HG03139 (cell line): ENCODE measurements at regions not wholly inside any gene's neighbourhood (a gene's known extent, or its start where the extent isn't known, plus 50 kb on each side); places are given as distances from the start of the nearest gene placed in this dataset.

Experiments
- ATAC-seq: cut with Tn5 transposase; IDR thresholded peaks from one replicate; pipeline ENCODE4 v1.9.1; 2021; ENCODE audit not compliant: unreplicated experiment

DNA sequence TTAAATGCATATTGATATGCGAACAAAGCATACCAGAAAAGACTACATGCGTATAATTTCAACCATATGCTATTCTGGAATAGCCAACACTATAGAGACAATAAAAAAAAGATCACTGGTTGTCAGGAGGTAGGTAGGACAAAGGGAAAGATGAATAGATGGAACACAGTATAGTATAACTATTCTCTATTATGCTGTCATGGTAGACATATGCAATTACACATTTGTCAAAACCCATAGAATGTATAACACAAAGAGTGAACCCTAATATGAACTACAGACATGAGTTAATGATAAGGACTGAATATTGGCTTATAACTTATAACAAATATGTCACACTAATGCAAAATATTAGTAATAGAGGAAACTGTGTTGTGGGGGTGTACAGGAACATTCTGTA lies 460.8 kb downstream of the TAF11L14 start:
- no peak for ATAC-seq

- ATAC-seq, result no peak
Measured at GRCh38 chr5:18097817-18098216, 463.6 kb downstream of the TAF11L14 start.

DNA sequence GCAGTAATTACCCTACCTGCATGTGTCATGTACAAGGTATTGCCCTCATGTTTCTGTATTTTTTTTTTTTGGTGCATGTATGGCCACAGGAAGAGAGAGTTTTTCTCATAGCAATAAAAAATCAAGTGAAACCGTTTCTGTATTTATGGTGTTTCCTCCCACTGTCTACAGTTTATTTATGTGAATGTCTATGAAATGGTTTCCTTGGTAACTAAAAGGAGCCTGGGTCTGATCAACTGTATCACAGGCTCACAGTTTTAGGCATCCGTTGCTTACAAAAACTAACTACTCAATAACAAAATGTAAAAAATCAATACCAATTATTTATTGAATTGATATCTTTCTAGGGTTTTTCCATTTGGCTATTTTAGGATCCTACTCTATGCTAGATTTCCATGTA lies 464.4 kb downstream of the TAF11L14 start:
- ATAC-seq, result no peak

- ATAC-seq, result no peak
Measured at GRCh38 chr5:18099261-18099660, 465.0 kb downstream of the TAF11L14 start.

GRCh38 chr5:18101532-18101931 lies 467.3 kb downstream of the TAF11L14 start:
- ATAC-seq, result no peak

- no peak for ATAC-seq
Measured at GRCh38 chr5:18102733-18103132, 468.5 kb downstream of the TAF11L14 start.

DNA sequence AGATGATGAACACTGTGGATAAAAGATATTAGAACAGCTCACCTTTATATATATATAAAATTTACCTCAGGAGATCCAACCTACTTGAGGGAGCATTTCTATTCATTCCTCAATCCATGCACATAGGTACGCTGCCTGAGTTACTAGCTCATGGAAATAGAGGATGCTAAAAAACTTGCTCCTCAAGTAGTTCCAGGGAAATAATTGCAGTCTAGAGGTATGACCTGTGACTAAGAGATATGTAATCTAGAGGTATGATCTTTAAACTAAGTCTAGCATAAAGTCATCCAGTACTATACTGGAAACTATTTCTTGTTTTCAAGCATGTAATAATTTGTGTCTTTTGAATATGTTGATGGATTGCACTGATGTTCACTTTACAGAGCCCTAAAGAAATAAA lies 471.2 kb downstream of the TAF11L14 start:
- ATAC-seq, result no peak

- ATAC-seq, result no peak
Measured at GRCh38 chr5:18111906-18112465, 477.7 kb downstream of the TAF11L14 start.

GRCh38 chr5:18113721-18114120 lies 479.5 kb downstream of the TAF11L14 start:
- no peak for ATAC-seq

GRCh38 chr5:18114151-18114757 lies 480.0 kb downstream of the TAF11L14 start:
- no peak for ATAC-seq

- no peak for ATAC-seq
Measured at GRCh38 chr5:18117968-18118367, 483.7 kb downstream of the TAF11L14 start.

GRCh38 chr5:18119156-18119785 lies 485.0 kb downstream of the TAF11L14 start:
- no peak for ATAC-seq

DNA sequence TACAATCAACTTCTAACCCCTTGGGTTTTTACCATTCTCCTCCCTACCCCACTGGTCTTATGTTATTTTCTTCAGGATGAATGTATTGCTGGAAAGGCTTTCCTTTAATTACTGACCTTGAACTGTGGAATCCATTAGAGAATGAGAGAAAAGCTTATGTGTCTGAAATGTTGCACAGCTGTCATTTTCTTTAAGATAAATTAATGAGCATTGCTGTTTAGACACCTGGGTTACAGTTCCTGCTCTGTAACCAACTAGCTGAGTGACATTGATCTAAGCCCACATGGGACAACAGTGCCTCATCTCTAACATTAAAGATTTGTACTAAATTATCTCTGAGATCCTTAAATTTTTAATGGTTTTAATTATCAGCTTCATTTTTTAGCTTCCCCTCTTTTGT lies 507.0 kb downstream of the TAF11L14 start:
- ATAC-seq, result no peak

- ATAC-seq, result no peak
Measured at GRCh38 chr5:18142831-18143230, 508.6 kb downstream of the TAF11L14 start.

GRCh38 chr5:18152671-18153070 lies 518.4 kb downstream of the TAF11L14 start:
- ATAC-seq, result no peak

- ATAC-seq, result no peak
Measured at GRCh38 chr5:18158166-18158565, 523.9 kb downstream of the TAF11L14 start.

GRCh38 chr5:18159331-18159730 lies 525.1 kb downstream of the TAF11L14 start:
- ATAC-seq, result no peak

- no peak for ATAC-seq
Measured at GRCh38 chr5:18171684-18172083, 537.4 kb downstream of the TAF11L14 start.

- ATAC-seq, result no peak
Measured at GRCh38 chr5:18179579-18179978, 545.3 kb downstream of the TAF11L14 start.

DNA sequence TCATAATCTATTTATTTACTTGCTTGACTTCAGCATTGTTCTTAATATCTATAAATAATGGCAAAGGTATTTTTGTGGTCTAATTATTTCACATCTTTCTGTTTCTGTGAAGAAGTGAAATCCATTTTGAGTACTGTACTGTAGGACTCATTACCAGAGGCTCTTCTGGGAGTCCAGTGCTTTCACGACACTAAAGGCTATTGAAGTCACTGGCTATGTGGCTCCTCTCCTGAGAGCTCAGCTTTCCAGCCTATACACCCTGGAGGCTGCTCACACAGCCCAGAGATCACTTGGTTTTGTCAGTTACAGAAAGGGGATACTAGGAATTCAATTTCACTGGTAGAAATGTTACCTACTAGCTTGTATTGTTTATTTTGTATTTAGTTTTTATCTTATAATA lies 547.3 kb downstream of the TAF11L14 start:
- no peak for ATAC-seq

DNA sequence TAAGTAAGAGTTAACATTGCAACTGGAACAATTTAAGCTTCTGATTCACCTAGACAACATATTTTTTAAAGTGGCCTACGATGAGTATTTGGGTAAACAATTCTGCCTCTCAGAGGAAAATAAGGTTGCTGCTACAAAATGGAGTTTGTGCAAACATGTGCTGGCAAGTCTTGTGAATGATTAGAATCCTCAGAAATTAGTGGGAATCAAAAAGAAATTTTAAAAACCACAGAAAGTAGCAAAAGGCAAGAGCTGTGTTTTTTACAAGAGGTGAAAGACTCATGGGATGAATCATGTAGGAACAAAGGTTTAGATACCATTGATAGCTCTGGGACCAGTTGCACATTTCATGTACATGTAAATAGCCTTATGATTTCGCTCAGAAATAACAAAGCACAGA lies 561.6 kb downstream of the TAF11L14 start:
- no peak for ATAC-seq

- no peak for ATAC-seq
Measured at GRCh38 chr5:18197734-18198133, 563.5 kb downstream of the TAF11L14 start.

DNA sequence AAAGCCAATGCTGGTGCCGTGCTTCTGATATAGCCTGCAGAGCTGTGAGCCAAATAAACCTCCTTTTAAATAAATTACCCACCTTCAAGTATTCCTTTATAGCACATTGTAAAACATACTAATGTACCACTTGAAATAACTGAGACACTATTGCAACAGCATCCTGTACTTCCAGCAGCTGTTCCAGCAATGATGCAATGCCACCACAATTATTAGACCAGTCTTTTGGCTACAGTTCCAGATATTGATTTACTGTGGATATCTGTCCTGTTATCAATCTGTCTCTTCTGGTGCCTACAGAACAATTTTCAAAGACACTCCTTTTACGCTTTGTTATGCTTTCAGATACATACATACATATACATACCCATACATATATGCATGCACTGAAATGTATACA lies 567.9 kb downstream of the TAF11L14 start:
- no peak for ATAC-seq
